T-helper 1 cell treated with Interleukin-12 subunit alpha and Interleukin-12 subunit beta and Interleukin-4 antibody, amounts not matched to agents 30 ng/mL and 1 ng/mL, for 36 hours (primary cell): ENCODE measurements at regions not wholly inside any gene's neighbourhood (a gene's known extent, or its start where the extent isn't known, plus 50 kb on each side); places are given as distances from the start of the nearest gene placed in this dataset.

Experiments used
- intact Hi-C: fragments of 100-400 bp; cut with micrococcal nuclease; formaldehyde crosslinking; loops from one replicate; pipeline ENCODE4 v1.15.1; 2024

GRCh38 chr13:89865164-89866064 lies 1482.1 kb upstream of the MIR17HG start:
- intact Hi-C loops: no loop called here

GRCh38 chr13:89869312-89869711 lies 1478.2 kb upstream of the MIR17HG start:
- intact Hi-C loops: no loop called here

DNA sequence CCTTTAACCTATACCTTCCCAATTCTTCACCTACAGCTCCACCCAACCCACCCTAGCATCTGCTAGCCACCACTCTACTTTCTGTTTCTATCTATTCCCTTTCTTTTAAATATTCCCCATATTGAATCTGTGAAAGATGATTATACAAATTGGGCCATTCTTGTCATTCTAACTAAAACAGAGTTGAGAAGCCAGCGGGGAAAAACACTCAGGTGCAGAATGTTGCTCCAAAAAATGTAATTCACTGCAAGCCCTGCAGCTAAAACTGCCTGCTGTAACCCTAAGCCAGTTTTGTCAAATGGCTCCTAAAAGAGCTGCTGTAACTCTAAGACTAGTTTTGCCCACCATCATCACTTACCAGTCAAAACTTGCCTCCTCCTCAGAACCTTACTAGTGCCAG lies 1468.6 kb upstream of the MIR17HG start:
- intact Hi-C loops: no loop called here

- intact Hi-C loops: no loop called here
Observed at GRCh38 chr13:89880201-89880600, 1467.3 kb upstream of the MIR17HG start.

DNA sequence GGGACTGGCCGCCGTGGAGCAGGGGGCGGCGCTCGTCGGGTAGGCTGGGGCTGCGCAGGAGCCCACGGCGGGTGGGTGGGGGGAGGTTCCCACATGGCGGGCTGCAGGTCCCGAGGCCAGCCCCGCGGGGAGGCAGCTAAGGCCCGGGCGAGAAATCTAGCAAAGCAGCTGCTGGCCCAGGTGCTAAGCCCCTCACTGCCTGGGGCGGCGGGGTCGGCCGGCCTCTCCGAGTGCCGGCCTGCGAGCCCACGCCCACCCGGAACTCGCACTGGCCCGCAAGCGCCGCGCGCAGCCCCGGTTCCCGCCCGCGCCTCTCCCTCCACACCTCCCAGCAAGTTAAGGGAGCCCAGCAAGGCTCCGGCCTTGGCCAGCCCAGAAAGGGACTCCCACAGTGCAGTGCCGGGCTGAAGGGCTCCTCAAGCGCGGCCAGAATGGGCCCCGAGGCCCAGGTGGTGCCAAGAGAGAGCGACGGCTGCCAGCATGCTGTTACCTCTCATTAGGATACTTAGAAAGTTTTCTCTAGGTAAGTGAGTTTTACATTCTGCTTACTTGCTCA lies 1463.5 kb upstream of the MIR17HG start:
- intact Hi-C loops: no loop called here

DNA sequence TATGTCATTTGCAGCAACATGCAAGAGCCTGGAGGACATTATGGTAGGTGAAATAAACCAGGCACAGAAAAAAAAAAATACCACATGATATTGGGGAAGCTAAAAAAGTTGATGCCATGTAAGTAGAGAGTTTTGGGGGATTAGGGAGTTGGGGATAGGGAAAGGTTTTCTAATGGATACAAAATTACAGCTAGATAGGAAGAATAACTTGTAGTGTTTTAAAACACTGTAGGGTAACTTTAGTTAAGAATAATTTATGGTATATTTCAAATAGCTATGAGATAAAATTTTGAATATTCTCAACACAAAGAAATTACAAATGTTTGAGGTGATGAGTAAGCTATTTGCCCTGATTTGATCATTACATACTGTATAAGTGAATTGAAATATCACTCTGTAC lies 1456.7 kb upstream of the MIR17HG start:
- intact Hi-C loops: no loop called here

GRCh38 chr13:89891416-89891815 lies 1456.1 kb upstream of the MIR17HG start:
- intact Hi-C loops: no loop called here

GRCh38 chr13:89897681-89898080 lies 1449.8 kb upstream of the MIR17HG start:
- intact Hi-C loops: no loop called here

GRCh38 chr13:89899302-89900103 lies 1448.0 kb upstream of the MIR17HG start:
- intact Hi-C loops: no loop called here

DNA sequence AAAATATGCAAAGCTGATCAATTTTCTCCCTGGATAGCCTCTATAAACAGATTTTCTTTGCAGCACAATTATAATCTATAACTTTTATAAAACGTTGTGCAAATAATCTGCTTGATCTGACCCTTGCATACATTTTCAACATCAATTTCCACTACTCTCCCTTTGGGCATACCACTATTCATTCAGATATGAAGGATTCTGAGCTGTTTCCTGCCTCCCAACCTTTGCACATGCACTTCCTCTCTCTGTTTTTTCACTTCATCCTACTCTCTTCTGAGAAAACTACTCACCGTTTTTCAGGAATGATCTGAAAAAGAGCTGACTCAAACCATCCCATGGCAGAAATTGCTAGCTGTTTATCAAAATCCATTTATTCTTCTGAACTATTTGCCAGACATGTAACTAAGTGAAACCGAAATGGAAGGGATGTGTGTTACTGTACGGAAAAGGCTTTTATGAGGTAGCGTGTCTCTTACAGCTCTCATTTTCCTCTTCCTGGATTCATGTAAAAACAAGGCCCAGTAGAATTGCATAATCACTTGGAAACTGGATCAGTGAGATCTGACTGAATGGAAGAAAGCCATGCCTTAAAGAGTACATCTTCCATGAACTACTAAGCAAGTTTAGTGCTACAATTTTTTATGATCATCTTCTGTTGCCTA lies 1447.3 kb upstream of the MIR17HG start:
- intact Hi-C loops: no loop called here

DNA sequence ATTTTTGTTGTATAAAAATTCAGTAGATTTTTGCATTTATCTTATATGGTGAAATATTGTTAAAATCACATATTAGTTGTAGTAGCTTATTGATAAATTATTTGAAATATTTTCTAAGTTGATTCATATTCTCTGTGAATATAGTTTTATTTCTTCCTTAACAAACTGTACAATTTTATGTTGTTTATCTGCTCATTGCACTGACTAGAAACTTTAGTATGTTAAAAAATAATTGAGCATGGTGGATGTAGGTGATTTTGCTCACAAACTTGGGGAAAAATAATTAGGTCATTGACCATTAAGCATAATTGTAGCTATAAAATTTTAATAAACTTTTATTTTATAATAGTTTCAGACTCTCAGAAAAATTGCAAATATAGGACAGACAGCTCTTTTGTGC lies 1445.3 kb upstream of the MIR17HG start:
- intact Hi-C loops: no loop called here

DNA sequence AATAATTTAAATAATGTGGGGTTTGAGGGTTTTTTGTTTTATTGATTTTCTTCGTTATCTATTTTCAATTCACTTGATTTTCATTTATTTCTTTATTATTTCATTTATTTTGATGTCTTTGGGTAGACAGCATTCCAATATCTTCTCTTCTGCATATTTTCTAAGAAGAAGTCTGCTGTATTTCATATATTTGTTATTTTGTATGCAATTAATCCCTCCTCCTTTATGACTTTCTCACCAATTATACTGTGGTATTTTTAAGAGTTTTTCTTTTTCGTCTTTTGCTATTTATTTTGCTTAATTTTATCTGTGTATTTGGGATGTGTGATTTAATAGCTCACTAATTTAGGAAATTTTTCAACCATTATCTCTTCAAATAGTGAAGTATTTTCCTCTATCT lies 1444.4 kb upstream of the MIR17HG start:
- intact Hi-C loops: no loop called here

DNA sequence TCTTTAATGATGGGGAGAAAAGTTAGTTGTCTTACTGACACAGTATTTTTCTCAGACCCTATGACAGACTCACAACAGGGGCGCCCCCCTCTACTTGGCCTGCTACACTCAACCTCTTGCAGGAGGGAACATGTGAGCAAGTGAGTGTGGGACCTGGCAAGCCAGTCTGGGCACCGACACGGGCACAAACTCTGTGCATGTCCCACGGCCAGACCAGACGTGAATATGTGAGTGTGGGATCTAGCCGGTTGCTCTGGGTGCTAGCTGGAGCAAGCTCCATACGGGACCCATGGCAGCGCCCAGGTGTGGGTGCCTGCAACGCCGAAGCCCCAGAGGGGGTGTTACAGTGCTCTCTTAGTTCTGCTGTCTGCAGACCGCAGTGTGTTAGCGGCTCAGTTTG lies 1437.3 kb upstream of the MIR17HG start:
- intact Hi-C loops: no loop called here

DNA sequence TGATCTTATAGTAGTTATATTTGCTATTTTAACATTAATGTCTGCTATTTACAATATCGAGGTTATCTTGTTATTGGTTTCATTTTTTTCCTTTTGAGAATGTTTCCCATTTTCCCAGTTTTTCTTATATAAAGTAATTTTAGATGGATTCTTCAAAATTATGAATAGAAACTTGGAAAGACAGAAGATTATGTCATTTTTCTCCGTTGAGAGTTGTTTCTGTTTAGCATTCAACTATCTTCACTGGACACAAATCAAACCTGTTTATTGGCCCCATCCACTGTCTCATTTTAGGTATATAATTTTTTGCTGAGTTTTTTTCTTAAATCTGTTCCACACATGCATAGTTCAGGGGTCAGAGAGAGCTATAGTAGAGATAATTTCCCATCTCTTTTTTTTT lies 1430.9 kb upstream of the MIR17HG start:
- intact Hi-C loops: no loop called here

GRCh38 chr13:89920461-89920860 lies 1427.0 kb upstream of the MIR17HG start:
- intact Hi-C loops: no loop called here

DNA sequence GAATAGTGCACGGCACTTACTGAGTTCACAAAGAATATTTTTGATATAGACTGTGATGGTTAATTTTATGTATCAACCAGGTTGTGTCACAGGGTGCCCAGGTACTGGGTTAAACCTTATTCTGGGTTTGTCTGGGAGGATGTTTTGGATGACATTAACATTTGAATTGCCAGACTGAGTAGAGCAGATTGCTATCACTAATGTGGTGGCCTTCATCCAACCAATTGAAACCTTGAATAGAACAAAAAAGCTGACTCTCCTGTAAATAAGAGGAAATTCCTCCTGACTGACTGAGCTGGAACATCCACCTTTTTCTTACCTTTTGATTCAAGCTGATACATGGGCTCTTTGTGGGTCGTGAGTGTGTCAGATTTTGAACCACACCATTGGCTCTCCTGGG lies 1424.4 kb upstream of the MIR17HG start:
- intact Hi-C loops: no loop called here

GRCh38 chr13:89923736-89924135 lies 1423.8 kb upstream of the MIR17HG start:
- intact Hi-C loops: no loop called here

DNA sequence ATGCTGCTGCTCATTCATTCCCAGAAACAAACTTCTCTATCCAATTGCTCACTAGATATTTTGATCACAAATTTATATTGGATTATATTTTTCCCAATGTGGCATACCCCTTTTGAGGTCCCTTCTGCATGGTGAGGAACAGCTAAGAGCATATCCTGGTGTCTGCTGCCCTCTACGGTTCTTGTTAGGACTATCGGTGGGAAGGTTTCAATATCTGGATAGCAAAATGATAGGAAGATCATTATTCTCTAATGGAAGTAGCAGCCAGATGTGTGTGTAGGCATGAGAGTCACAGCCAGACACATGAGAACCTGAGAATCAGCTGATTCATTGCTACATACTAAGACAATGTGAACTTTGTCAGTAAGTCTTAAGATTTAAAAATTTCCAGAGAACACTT lies 1422.4 kb upstream of the MIR17HG start:
- intact Hi-C loops: no loop called here

- intact Hi-C loops: no loop called here
Observed at GRCh38 chr13:89930861-89931260, 1416.6 kb upstream of the MIR17HG start.

DNA sequence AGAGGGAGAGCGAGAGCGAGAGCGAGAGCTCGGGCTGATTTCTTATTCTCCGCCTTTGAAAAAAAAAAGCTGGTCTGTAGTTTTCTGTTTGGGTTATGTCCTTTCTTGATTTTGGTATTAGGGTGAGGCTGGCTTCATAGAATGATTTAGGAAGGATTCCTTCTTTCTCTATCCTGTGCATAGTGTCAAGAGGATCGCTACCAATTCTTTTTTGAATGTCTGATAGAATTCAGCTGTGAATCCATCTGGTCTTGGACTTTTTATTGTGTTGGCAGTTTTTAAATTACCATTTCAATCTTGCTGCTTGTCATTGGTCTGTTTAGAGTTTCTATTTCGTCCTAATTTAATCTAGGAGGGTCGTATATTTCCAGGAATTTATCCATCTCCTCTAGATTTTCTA lies 1414.6 kb upstream of the MIR17HG start:
- intact Hi-C loops: no loop called here

DNA sequence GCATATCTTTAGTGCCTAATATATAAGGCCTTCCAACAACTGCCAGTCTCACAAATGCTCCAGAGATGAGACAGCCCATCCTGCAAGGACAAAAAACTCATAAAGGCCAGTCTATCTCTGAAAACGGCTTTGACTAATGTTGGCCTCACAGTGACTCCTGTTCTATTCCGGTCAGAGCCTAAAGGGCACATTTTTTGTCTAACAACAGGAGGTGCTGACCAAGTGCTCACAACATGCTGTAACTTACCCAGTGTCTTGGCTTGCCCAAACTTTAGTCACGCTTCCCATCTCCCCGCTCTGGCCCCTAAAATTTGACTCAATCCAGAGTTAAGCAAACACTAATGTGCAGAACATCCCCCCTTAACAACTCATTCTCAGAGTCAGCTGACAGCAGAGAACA lies 1411.2 kb upstream of the MIR17HG start:
- intact Hi-C loops: no loop called here

DNA sequence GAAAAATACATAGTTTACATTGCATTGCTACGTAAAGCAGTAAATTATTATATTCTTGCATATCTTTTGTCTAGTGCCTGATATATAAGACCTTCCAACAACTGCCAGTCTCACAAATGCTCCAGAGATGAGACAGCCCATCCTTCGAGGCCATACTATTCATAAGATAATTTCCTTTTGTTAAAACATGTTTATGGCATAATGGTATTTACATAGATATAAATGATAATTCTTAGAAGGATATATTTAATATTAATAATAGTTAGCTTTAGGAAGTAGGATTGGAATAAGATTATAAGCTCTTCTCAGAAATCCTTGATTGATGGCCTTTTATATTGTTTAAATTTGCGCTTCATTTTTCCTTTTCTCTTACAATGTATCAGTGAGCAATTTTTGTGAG lies 1410.1 kb upstream of the MIR17HG start:
- intact Hi-C loops: no loop called here
